ENCODE measurements at regions not wholly inside any gene's neighbourhood (a gene's known extent, or its start where the extent isn't known, plus 50 kb on each side); places are given as distances from the start of the nearest gene placed in this dataset.

DNA sequence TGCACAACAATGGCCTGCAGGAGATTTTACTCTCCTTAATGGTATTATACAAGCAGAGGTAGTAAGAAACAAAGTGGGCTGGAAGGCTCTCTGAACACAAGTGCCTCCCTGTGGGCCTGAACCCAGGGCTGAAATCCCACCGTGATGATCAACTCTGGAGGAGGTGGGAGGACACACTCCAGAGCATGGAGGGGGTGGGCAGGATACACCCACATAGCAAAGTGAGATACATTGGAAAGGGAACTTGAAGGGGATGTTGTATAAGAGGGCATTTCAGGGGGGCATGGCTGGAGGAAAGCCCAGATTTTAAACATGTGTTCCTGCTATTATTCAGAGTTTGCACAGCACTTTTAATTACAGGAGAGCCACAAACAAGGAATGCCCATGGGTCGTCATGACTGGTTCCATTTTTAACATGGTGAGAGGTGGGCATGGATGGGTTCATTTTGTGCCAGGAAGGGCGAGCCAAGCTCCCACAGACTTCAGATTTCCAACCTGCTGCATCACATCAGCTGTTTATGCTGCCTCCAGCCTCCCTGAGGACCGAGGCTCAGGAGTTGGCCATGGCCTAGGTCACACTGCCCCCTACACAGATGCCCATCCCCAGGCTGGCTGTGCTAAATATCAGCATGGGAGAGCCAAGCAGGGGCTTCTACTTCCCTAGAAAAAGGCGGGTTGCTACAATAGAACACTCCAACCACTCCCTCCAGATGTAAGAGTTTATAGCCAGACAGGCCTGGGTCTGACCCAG, 416.2 kb upstream of the ID2 start:
- ChIA-PET CTCF (interaction anchor here (1.2 to 2.3 kb wide), 2 partner anchors 13 kb away, joined by 4 to 6 read pairs; no protein-coding TSS in a partner anchor), POLR2A (no interaction called here)
- no peak for DNase-seq (ENCODE audit: extremely low spot score)
- TF ChIP-seq, protein P1, sequence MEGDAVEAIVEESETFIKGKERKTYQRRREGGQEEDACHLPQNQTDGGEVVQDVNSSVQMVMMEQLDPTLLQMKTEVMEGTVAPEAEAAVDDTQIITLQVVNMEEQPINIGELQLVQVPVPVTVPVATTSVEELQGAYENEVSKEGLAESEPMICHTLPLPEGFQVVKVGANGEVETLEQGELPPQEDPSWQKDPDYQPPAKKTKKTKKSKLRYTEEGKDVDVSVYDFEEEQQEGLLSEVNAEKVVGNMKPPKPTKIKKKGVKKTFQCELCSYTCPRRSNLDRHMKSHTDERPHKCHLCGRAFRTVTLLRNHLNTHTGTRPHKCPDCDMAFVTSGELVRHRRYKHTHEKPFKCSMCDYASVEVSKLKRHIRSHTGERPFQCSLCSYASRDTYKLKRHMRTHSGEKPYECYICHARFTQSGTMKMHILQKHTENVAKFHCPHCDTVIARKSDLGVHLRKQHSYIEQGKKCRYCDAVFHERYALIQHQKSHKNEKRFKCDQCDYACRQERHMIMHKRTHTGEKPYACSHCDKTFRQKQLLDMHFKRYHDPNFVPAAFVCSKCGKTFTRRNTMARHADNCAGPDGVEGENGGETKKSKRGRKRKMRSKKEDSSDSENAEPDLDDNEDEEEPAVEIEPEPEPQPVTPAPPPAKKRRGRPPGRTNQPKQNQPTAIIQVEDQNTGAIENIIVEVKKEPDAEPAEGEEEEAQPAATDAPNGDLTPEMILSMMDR (IDR thresholded peaks at IDR 0.05; ENCODE audit: control extremely low read depth, extremely low read depth, low read depth, missing control alignments): no peak

DNA sequence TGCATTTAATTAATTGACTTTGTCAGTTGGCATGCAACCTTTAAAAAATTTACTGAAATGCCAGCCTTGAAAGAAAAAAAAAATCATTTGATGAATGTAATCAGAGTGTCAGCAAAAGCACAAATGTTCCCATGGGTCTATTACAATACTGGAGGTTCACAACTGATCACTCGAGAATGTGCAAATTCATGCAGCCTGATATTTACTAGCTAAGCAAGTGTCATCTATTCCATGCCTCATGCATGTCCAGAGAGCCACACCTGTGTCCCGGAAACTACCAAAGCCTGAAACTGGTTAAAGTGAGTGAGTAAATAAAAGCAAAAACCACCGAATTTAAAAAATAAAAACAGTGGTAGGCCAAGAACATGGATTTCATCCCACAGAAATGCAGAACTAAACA, 415.3 kb upstream of the ID2 start:
- CTCF ChIA-PET: interaction anchor here (1.1 to 2.3 kb wide), 3 partner anchors 12 to 21 kb away, joined by 3 to 6 read pairs (median 4); no protein-coding TSS in a partner anchor
- TF ChIP-seq, protein P1 (IDR thresholded peaks at IDR 0.05; ENCODE audit: control extremely low read depth, extremely low read depth, low read depth, missing control alignments): no peak
- no peak for DNase-seq (ENCODE audit: extremely low spot score)
- POLR2A ChIA-PET: no interaction called here

DNA sequence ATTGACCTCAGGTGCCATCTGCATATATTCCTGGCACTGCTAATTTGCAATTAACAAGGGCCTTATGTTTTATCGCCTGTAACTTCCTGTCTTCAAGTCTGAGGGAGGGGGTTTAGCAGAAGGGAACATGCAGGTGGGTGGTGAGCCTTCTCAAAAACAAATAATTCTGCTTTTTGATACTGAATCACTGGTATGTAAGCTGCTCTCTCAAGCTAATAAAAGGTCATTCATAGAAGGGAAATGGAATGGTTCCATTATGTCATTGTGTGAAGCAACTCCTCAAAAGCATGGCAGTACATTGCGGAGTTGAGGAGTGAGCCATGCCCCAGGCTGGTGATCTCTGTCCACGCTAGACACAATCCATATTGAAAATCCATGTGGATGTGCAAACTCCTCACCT, 414.8 kb upstream of the ID2 start:
- TF ChIP-seq, protein P1 (IDR thresholded peaks at IDR 0.05; ENCODE audit: control extremely low read depth, extremely low read depth, low read depth, missing control alignments): no peak
- CTCF ChIA-PET: interaction anchor here (1.1 to 2.3 kb wide), 3 partner anchors 11 to 21 kb away, joined by 3 to 6 read pairs (median 4); no protein-coding TSS in a partner anchor
- DNase-seq (ENCODE audit: extremely low spot score): no peak
- POLR2A ChIA-PET: no interaction called here

DNA sequence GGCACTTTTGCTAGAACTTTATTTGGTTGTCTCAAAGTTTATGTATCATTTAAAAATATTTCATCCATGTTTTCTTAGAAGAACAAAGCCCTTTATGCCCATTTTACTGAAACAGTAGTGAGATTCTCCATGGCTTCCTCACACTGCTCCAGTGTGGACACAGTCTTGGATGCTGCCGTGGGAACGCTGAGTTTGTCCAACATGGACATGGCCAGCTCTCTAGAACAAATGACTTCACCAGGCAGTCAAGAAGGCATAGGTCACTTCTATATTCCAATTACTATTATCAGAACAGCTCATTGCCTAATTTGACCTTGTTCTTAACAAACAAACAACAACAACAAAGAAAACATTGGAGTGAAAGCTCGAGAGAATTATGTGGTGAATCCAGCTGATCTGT, 414.1 kb upstream of the ID2 start:
- TF ChIP-seq, protein P1 (IDR thresholded peaks at IDR 0.05; ENCODE audit: control extremely low read depth, extremely low read depth, low read depth, missing control alignments): no peak
- POLR2A ChIA-PET: no interaction called here
- CTCF ChIA-PET: interaction anchor here (2.2 to 2.3 kb wide), 2 partner anchors 11 to 15 kb away, joined by 6 to 10 read pairs; no protein-coding TSS in a partner anchor
- DNase-seq (ENCODE audit: extremely low spot score): no peak

DNA sequence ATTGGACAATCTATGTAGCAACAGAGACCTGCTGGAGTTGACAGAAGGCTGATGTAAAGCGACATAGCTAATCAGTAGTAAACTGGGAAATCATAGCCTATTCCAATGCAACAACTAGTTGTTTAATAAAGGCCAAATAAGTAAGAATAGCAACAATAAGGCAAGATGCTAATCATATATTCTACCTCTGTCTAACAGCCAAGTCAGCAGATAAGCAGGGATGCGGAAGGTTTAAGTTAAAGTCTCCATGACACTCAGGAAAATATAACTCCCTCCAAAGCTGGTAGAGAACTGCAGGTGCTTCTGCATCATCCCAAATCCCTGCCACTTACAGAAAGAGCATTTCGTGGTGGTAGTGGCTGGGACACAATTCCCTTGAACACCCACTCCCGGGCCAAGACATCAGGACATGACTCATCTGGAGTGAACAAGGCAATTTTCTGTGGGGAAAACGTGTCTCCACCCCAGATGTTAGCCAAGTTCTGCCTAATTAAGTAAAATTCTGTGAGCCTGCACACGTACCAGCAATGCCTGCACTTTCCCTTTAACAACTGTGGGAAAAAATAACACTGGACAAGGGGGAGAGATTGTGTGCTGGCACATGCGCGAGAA, 413.6 kb upstream of the ID2 start:
- CTCF ChIA-PET: interaction anchor here (2.2 kb wide), 1 partner anchor 10 kb away, joined by 10 read pairs; no protein-coding TSS in a partner anchor
- POLR2A ChIA-PET: no interaction called here
- TF ChIP-seq, protein P1 (IDR thresholded peaks at IDR 0.05; ENCODE audit: control extremely low read depth, extremely low read depth, low read depth, missing control alignments): no peak
- DNase-seq (ENCODE audit: extremely low spot score): no peak

DNA sequence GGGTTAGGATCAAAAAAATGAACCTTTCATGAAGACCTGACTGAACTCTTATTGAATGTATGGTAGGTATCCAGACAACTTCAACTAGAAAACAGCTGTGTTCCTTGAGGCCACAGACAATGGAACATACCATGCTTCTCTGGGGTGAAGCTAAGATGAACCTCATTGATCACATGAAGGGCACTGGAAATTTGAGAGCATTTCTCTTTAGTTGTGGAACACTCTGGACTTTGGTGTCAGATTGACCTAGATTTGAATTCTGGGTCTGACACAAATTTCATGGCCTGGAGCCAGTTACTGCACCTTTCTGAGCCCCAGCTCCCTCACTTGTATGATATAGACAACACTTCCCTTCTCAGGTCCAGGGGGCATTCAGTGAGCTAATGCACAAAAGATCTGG, 411.2 kb upstream of the ID2 start:
- ChIA-PET POLR2A (no interaction called here), CTCF (interaction anchor here (0.7 to 1.8 kb wide), 3 partner anchors 12 to 481 kb away, joined by 3 to 4 read pairs (median 3); no protein-coding TSS in a partner anchor)
- TF ChIP-seq, protein P1 (IDR thresholded peaks at IDR 0.05; ENCODE audit: control extremely low read depth, extremely low read depth, low read depth, missing control alignments): no peak
- no peak for DNase-seq (ENCODE audit: extremely low spot score)
